ENCODE measurements at regions not wholly inside any gene's neighbourhood (a gene's known extent, or its start where the extent isn't known, plus 50 kb on each side); places are given as distances from the start of the nearest gene placed in this dataset.
"Not testable (repeated sequence)": the region's sequence is repeated elsewhere in the genome, so short reads cannot be mapped to it uniquely, and the experiment has no call there.

DNA sequence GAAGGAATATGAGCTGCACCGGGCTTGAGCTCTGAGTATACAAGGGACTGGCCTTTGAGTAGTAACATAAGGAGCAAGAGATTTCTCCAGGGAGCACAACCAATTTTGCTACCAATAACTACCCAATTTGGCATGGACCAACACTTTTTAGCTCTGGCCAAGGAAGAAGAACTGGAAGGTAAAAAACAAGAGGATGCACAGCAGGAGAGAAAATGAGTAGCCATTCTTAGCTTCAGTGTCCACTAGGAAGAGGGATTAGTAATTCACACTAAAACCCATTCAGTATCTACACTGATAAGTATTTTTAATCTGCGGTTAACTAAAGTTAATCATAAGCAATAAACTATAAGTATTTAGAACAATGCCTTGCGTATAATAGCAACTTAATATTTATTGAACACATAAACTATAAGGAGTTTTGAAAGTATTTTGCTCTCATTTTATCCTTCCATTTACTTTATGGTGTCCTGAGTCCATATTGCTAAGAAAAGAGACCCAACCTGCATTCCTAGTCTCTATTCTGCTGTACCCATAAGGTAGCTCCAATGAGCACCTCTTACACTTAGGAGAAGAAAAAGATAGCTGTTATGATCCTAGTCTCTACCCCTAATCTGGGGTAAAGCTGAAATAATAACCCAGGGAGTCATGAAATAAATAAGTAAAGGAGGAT is 268.9 kb downstream of the IGSF11 start:
- no peak for DNase-seq

DNA sequence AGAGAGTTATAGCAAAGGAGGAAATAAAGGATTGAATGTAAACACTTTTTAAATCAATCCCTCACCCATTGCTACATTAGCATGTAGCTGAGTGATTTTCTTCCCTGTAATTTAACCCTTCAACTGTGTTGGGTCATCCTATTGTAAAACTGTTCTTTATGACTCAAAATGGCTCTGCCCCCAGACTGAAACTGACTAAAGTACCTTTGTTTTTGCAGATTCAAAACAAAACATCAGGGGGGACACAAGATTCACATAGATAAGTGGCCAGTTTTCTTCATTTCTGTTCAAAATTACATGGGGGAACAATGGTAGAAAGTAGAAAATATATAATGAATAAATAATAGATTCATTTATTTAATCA is 268.4 kb downstream of the IGSF11 start:
- DNase-seq: no peak

DNA sequence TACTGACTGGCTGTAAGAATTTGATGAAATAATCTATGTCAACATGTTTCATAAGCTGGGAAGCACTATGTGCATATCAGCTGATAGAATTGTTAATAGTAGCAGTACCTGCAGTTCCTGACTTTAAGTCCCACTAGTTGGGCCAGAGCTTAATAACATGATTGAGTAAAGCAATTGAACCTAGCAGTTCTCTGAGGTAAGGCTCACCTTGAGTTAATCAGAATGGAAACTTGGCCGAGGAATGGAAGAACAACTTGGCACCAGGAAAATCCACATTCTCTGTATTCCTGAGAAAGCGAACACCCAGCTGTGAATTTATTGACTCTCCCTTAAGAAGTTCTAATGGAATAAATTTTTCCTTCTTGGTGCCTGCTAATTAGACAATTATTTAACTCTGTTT is 262.6 kb downstream of the IGSF11 start:
- no peak for DNase-seq

DNA sequence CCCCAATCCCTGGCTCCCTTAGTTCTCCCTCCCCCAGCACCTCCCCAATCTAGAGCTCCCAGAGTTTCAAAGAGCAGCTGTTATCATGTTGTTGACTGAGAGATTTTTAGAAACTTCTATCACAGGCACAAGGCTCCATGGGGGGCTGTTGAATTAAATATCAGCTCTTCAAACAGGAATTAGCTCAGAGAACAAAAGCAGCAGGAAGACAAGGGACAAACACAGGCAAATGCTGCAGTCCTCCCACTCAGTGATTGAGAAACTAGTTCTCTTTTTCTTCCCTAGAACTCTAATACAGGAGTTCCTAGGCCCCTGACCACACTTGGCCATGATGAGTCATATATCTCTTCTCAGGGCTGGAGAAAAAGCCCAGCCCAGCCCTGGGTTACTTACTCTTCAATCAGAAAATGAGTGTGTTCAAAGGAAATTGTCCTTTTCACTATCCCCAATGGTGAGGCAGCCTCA is 262.1 kb downstream of the IGSF11 start:
- peak; percentile 27 for DNase-seq

DNA sequence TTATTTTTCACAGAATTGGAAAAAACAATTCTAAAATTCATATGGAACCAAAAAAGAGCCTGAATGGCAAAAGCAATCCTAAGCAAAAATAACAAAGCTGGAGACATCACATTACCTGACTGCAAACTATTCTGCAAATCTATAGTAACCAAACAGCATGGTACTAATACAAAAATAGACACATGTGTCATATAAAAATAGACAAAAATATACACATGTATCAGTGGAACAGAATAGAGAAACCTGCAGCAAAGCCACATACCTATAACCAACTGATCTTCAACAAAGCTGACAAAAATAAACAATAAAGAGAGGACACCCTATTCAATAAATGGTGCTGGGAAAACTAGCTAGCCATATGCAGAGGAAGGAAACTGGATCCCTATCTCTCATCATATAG is 259.6 kb downstream of the IGSF11 start:
- no peak for DNase-seq

DNA sequence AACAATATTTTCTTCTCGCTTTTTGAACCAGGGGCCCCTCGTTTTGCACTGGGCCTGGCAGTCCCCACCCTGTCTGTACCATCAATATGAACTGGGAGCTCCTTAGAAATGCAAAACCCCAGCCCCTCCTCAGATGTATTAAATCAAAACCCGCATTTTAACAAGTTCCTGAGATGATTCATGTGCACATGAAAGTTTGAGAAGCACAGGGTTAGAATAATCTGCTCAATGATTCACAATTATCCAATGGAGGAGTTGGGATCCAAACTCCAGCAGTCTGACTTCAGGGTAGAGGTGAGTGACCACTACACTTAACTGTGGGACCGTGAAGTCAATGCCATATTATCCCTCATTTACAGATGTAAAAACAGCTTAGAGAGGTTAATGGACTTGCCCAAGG is 256.4 kb downstream of the IGSF11 start:
- no peak for DNase-seq

DNA sequence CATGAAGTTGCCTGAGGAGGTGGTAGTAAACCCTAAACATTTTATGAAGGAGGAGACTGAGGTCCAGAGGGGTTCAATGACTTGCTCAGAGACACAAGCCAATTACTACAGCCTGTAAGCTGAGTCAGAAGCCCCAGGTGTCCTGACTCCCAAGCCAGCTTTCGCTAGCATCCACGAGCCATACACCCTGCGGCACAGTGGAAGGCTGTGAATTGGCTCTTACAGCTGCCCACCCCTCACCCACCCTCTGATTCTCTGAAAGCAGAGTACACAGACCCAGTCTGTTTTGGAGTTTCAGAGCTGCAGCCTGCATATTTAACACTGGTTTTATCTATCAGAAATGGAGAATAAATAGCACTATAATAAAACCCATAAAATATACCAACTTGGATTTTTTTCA is 253.4 kb downstream of the IGSF11 start:
- no peak for DNase-seq

DNA sequence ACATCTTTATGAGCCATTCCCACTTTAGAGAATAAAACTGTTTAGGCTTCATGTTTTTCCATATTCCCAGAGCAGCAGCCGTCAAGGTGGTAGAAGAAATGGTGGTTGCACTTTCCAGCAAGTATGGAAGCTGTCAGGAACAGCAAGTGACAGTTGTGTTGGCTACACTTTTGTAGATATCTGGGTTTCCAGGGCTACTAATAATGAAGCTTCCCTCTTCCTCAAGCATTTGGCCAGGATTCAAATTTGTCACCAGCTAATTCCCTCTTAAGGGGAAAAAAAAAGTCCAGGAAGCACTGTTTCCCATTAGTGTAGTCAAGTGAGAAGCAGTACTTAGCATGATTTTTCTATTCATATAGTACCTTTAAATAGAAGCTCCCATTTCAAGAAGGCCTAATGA is 252.8 kb downstream of the IGSF11 start:
- DNase-seq: no peak

DNA sequence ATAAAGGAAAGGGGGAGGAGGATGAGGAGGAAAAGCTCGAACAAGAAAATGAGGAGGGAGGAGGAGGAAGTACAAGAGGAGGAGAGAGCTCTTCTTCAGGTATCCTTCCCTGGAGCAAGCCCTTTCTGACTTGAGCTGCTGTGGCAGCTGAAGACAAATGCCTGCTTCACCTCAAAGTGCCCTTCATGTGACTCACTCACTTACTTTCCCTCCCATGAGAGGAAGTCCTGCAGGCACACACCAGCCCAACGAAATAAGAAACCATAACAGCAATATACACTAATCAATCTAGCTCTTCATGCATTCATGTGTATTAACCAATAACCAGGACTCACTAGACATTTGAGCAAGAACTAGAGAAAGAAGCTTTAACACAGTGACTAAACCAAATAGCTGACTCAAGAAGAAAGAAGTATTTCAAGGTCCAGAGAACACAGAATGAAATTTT is 251.9 kb downstream of the IGSF11 start:
- DNase-seq: no peak

DNA sequence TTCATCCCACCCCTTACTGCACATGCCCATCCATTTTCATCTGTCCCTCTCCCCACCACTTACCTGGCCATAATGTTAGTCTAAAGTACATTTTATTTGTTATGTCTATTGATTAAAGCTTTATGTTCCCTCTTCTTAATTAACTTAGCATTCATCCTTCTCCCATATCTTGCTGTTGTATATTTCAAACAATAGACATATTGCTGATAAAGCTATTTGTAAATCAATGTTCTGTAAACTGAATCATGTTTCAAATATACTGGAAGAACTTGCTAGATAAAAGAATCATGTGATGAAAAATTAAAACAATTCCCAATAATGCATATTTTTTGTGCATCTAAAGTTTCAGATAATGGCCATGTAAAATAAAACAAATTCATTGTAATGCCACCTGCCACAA is 249.2 kb downstream of the IGSF11 start:
- no peak for DNase-seq

DNA sequence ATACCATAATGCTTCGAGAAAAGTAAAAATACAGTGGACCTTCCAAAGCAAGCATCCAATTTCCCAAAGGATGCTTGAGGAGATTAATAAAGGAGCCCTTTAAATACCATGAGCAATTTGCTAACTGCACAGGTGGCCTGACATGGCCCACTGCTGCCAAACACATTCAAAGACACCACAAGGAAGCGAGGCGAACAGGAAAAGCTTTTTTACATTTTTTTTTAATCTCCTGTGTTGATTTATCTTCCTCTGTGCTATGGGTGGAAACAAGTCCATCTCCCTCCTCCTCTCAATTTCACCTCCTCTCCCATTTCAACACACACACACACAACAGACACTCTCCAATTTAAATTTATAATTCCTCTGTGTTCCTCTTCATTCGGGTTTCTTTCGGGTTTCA is 243.4 kb downstream of the IGSF11 start:
- DNase-seq: no peak

DNA sequence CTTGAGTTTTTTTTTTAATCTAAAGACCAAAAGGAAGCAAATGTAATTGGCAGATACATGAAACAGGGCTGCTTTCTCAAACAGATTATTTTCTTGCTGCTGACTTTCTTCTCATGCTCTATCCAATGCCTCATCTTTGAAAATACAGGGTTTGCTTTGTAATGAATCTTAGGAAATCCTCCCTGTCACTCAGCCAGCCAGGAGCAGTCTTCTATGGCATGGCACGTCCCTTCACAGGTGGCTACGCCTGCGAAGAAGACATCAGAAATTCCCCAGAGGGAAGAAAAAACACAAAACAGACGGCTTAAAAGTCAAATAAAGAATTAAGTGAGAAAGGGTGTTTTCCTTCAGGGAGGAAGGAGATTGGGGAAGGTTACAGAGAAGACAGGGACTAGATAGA is 242.5 kb downstream of the IGSF11 start:
- DNase-seq: no peak

DNA sequence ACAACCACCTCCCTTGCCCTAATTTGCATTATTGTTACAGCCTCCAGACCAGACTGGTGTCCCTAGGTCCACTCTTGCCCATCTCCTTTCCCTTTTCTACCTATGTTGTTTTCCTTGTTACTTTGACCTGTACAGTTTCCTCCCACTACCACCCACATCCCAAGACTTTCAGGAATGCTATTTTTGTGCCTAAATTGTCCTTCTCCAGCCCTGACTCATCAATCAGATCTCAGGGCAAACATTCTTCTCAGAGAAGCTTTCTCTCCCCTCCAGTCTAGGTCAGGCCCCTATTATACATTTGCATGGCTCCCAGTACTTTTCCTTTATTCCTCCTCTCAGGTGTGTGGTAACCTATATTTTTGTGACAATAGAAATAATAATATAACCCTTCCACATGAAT is 241.5 kb downstream of the IGSF11 start:
- DNase-seq: no peak

DNA sequence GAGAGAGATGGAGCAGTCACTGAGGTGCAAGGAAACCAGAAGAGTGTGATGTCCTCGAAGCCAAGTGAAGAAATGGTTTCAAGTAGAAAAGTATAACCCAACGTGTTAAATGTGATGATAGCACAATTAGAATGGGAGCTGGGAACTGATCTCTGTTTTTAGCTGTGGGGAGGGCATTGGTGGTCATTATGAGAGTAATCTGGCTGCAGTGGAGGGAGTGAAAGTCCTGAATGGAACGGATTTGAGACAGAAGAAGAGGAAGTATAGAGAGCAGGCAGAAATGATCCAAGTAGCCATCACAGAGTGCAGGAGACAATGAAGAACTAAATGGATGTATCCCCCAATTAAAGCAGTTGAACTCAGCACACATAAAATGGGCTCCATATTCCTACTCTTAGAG is 235.3 kb downstream of the IGSF11 start:
- no peak for DNase-seq

DNA sequence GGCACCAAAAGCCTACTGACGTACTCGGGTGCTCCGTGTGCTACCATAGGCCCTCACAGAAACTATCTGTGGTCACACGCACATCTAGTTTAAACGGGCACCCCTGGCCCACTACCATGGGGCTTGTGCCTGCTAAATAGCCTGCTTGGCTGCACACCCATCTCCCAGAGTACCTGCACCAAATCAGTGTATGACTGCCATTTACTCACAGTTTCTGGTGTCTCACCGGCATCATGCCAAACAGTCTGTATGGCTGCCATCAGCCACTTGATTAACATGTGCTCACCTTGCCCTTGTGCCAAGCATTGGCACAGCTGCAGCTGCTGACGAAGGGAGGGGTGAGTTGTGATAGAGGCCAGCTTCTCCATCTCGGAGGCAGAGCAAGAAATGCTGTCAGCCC is 232.7 kb downstream of the IGSF11 start:
- no peak for DNase-seq

DNA sequence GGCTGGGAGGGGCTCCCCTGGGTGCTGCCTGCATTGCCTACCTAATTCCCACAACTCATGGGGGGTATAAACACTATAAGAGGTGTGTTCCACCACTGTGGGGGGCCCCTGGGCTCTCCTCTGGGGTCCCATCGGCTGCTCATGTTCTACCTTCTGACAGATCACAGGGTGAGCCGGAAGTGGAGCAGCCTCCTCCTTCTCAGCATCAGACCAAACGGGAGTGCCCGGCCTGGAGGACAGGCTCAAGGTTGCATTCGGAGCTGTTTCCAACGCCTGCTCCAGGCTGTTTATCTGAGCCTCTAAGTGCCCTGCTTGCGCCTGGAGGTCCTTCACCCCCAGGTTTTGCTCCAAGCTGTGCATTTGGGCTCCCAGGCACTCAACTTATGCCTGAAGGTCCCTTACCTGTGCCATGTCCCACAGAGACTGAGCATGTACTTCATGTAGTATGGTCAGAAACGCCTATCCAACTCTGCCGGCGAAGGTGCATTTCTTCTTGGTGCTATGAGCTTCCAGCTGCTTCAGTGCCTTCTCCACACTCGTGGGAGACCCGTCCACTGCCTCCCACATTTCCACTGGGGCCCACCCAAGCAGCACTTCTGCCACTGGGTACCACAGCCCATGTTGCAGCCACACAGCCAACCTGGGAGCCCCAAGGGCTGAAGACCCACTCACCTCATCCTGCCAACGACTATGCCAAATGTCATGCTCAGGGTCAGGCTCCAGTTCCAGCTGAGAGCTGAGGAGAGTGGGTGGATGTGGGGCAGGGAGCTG is 232.1 kb downstream of the IGSF11 start:
- DNase-seq: no peak

DNA sequence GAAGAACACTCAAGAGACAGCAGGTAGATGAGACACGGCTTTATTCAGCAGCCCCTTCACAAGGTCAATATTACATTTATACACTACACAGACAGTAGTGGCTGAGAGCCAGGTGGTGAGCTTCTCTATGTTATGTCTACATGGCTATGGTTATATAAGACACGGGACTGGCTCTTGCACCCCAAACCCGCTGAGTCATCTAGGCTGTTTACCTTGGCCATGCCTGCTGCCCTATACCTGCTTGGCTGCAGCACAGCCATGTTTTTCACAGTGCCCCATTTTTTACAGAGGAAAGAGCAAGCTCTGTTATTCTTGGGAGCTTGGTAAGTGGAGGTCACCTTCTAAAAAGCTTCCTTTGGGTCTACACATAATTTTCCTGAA is 231.6 kb downstream of the IGSF11 start:
- DNase-seq: no peak

DNA sequence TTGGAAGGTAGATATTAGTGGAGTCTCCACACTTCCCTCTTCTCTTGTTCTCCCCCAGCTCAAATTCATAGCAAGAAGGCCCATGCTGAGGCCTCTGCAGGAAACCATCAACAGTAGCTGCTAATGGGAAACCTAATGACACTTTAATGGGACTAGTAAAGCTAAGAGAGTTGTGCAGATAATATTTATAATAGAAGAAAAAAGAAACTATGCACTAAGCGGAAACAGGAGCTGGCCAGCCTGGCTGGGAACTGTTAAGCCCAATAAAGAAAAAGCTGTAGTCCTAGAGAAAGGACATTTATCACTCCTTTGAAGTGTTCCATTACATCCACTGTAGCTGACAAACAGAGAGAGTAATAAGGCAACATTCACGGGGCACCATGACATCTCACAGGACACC is 229.6 kb downstream of the IGSF11 start:
- DNase-seq: no peak

DNA sequence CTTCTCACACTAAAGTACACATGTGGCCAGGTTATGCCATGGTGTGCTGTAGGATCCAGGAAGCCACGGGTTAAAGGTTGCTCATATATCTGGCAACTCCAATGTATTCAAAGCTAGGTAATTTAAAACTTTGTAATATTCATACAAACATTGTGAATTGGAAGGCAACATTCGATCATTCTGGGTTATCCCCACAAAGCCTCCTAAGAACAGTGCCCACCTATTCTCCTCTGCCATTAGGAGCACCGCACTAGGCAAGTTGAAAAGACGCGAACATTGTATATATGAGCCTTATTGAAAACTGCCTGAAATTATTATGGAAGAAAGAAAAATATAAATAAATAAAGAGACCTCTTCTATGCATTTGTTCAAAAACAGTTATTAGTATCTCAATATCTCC is 228.2 kb downstream of the IGSF11 start:
- DNase-seq: no peak

DNA sequence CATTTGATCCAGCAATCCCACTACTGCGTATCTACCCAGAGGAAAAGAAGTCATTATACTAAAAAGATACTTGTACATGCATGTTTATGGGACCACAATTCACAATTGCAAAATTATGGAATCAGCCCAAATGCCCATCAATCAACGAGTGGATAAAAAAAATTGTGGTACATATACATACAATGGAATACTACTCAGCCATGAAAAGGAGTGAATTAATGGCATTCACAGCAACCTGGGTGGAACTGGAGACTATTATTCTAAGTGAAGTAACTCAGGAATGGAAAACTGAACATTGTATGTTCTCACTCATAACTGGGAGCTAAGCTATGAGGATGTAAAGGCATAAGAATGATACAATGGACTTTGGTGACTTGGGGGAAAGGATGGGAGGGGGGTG is 227.3 kb downstream of the IGSF11 start:
- DNase-seq: not testable (repeated sequence)

DNA sequence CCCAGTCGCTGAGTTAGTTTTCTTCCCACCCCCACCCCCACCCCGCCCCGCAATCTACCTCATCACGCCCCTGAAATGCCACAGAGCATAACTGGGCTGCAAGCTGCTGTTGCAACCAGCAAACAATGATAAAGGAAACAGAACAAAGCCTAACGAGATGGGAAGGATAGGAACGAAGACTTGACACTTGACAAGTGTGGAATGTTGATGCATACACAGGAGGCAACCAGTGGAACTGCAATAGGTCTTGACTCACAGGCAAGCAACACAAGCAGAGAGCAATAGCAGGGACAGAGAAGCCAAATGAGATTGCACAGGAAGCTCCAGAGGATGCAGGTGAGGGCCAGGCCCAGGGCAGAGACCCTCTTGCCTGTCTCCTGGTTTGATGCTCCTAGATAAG is 225.9 kb downstream of the IGSF11 start:
- DNase-seq: no peak

DNA sequence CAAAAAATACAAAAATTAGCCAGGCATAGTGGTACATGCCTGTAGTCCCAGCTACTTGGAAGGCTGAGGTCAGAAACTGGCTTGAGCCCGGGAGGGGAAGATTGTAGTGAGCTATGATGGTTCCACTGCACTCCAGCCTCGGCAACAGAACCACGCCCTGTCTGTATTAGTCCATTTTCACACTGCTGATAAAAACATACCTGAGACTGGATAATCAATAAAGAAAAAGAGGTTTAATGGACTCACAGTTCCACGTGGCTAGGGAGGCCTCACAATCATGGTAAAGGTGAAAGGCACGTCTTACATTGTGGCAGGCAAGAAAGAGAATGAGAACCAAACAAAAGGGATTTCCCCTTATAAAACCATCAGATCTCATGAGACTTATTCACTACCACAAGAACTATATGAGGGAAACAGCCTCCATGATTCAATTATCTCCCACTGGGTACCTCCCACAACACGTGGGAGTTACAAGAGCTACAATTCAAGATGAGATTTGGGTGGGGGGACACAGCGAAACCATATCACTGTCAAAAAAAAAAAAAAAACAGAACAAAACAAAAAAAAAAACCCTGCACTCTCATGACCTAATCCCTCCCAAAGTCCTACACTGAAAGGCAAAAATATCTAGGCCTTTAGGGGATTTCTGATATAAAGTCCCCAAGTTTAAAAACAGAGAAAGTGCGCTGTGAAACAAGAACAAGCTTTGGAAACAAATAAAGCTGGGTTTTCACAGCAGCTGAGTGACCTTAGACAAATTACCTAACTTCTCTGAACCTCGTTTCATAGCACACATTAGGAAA is 224.7 kb downstream of the IGSF11 start:
- no peak for DNase-seq

DNA sequence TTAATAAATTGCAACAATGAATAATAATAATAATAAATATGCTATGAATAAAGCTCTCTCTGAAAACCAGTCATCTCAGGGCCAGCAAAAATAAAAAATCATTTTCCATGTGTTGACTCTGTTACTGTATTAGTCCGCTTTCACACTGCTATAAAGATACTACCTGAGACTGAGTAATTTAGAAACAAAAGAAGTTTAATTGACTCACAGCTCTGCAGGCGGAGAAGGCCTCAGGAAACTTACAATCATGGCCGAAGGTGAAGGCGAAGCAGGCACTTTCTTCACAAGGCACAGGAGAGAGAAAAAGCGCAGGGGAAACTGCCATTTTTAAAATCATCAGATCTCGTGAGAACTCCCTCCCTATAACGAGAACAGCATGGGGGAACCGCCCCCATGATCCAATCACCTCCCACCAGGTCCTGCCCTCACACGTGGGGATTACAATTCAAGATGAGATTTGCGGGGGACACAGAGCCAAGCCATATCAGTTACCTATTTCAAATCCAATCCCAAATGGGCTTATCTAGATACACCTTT is 224.1 kb downstream of the IGSF11 start:
- no peak for DNase-seq
